Tibial artery (tissue), 4 donors: ENCODE measurements at regions not wholly inside any gene's neighbourhood (a gene's known extent, or its start where the extent isn't known, plus 50 kb on each side); places are given as distances from the start of the nearest gene placed in this dataset.
"Not testable (repeated sequence)": the region's sequence is repeated elsewhere in the genome, so short reads cannot be mapped to it uniquely, and the experiment has no call there.

Experiments
- DNase-seq, 2 donors: peaks; one replicate each; pipeline ENCODE4 v3.0.0-alpha.2; 2019
- H3K27ac ChIP-seq, 2 donors: fragments of 200-600 bp; sonication (generic) in 1 of 2; 1 replicate in 1 of 2; 2 replicates in 1 of 2; pipeline ENCODE4 v1.5.1; 2018 to 2019; ENCODE audit warnings: mild to moderate bottlenecking in 1 of 2
- H3K27me3 ChIP-seq, 2 donors: fragments of 200-600 bp; sonication (generic) in 1 of 2; one replicate each; pipeline versions ENCODE4 v1.5.1 to v1.6.0; 2016 to 2019
- H3K36me3 ChIP-seq, 3 donors: fragments of 200-600 bp; sonication (generic) in 2 of 3; one replicate each; pipeline ENCODE4 v1.5.1; 2016 to 2019; ENCODE audit warnings: mild to moderate bottlenecking in 2 of 3
- H3K4me1 ChIP-seq, 4 donors: fragments of 200-600 bp; sonication (generic) in 2 of 4; 1 replicate in 3 of 4; 2 replicates in 1 of 4; pipeline ENCODE4 v1.5.1; 2016 to 2019
- H3K4me3 ChIP-seq, 2 donors: fragments of 200-600 bp; sonication (generic) in 1 of 2; 1 replicate in 1 of 2; 2 replicates in 1 of 2; pipeline ENCODE4 v1.5.1; 2018 to 2019; ENCODE audit warnings: mild to moderate bottlenecking in 2 of 2
- H3K9me3 ChIP-seq, 3 donors: fragments of 200-600 bp; sonication (generic) in 1 of 3; one replicate each; pipeline ENCODE4 v1.5.1; 2016 to 2019
- CTCF ChIP-seq, 2 experiments: fragments of 200-600 bp in 1 of 2; fragments of 450-650 bp in 1 of 2; IDR thresholded peaks; one replicate each; pipeline ENCODE4 v1.5.1; 2017 to 2019; ENCODE audit warnings: antibody characterized with exemption in 2 of 2, mild to moderate bottlenecking in 1 of 2, moderate library complexity in 1 of 2
- intact Hi-C: fragments of 100-400 bp; cut with DNase I; formaldehyde crosslinking; loops from one replicate; pipeline ENCODE4 v1.15.0; 2023; ENCODE audit warnings: low total_unique reads

DNA sequence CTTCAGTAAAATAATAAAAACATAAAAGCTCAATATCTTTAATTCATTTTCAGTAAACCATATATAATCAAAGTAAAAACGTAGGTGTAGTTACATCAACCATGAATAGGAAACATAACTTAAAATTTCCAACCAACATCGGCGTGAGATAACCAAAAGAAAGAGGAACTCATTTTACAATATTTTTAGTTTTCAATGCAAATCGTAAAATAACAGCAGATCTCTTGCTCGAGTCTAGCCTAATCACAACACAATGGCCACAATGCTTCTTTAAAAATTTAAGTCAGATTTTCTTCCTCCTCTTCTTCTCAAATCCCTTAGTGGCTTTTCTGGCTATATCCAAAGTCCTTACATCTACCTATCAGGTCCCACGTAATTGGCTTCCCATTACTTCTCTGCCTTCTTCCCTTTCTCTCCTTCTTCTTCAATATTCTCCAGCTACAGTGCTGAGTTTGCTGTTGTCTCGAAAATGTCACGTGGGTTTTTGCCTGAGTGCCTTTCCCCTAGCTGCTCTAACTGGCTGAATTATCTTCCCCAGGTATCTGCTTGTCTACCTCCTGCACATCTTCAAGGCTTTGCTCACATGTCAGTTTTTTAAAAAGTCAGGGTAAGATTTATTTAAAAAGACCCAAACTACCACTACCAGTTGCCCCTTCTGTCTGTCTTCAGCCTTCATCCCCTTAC is 90.9 kb upstream of the BANK1 start:
- Histone ChIP-seq H3K4me1 (no peaks in the 10 kb centered on the region), H3K36me3 (no peaks in the 10 kb centered on the region), H3K27ac (no peak overlapping the region), H3K4me3 (no peak overlapping the region), H3K9me3 (no peaks in the 10 kb centered on the region), H3K27me3 (no peaks in the 10 kb centered on the region)
- intact Hi-C loops = no loop called here
- DNase-seq = no peak
- TF ChIP-seq CTCF (IDR thresholded peaks at IDR 0.05) = no peak

DNA sequence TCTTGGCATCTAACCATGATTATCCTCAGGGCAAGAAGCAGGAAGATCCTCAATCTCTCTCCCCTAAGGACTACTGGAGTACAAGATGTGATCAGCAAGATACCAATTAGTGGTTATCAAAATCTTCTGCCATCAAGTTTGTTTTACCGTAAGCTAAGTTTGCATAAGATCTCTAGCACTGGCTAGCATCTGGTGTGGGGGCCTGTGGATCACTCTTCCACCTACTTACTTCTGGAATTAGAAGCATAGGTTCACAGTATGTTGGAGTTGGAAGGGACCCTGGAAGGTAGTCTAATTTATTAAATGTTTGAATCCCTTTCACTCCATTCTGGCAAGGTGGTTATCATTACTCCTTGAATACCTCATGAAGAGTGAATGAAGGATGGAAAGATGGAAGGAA is 93.3 kb upstream of the BANK1 start:
- TF ChIP-seq CTCF (IDR thresholded peaks at IDR 0.05) = no peak
- H3K36me3 ChIP-seq = no peaks in the 10 kb centered on the region
- no peaks in the 10 kb centered on the region for H3K4me1 ChIP-seq
- H3K4me3 ChIP-seq = no peak overlapping the region
- H3K27ac ChIP-seq = no peak overlapping the region
- H3K9me3 ChIP-seq = no peaks in the 10 kb centered on the region
- intact Hi-C loops = no loop called here
- H3K27me3 ChIP-seq = no peaks in the 10 kb centered on the region
- DNase-seq = no peak

DNA sequence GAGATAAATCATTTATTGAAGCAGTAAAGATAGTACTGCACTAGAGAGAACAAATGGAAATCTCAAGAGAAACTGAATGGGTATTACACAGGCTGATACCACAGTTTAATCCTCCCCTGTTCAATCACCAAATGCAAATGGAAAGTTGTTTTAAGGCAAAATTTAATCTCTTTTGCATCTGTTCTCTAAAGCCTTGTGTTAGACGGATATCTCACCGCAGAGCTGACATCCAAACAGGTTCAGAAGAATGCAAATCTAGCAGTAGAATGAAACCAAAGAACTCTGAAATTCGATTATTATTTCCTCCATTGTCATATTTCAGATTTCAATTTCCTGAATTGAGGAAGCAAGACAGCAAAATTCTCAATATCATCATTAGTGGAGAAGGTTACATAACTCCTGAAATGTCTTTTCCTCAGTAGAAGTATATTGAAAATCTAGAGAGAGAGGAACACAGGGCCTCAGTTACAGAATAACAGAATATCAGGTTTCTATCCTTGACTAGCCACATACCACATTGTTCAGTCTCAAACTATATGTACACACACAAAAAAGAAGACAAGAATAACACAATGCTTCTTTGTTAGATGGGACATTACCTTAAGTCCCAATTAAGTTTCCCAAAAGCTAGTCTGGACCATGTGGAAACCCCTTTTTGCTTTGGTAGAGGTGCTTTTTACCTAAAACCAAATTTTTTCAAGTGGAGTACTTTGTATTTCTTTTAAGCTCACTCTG is 94.1 kb upstream of the BANK1 start:
- Histone ChIP-seq H3K27me3 (no peaks in the 10 kb centered on the region), H3K36me3 (no peaks in the 10 kb centered on the region), H3K9me3 (no peaks in the 10 kb centered on the region), H3K4me3 (no peak overlapping the region), H3K27ac (no peak overlapping the region), H3K4me1 (no peaks in the 10 kb centered on the region)
- intact Hi-C loops = no loop called here
- no peak for DNase-seq
- no peak for TF ChIP-seq CTCF (IDR thresholded peaks at IDR 0.05)

DNA sequence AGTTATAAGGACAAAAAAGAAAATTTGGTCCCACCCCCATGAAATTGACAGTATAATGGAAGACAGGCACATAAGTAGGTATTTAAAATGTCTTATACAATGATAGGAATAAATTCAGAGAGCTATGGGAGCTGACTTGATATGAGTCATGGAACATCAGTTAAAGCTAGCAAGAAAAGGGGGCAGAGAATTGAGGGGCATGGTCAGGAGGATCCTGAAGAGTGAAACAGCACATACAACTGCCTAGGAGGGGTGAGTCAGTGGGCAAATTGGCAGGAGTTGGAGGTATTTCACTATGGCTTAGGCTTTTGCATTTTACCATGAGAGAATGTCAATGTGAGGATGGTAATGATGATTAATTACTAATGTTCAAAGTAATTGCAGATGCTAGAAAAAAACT is 95.4 kb upstream of the BANK1 start:
- DNase-seq = no peak
- Histone ChIP-seq H3K36me3 (no peaks in the 10 kb centered on the region), H3K4me1 (no peaks in the 10 kb centered on the region), H3K27me3 (no peaks in the 10 kb centered on the region), H3K4me3 (no peak overlapping the region), H3K9me3 (no peaks in the 10 kb centered on the region), H3K27ac (no peak overlapping the region)
- intact Hi-C loops = no loop called here
- TF ChIP-seq CTCF (IDR thresholded peaks at IDR 0.05) = no peak

DNA sequence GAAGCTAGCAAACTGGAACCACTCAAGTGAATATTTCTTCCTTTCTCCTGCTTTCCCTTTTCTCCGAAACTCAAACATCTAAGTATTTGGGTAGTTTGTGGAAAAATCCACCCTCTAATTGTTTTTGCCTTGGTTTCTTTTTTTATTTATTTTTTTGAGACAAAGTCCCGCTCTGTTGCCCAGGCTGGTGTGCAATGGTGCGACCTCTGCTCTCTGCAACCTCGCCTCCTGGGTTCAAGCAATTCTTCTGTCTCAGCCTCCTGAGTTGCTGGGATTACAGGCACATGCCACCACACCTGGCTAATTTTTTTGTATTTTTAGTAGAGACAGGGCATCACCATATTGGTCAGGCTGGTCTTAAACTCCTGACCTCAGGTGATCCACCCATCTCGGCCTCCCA is 96.1 kb upstream of the BANK1 start:
- DNase-seq, H3K9me3 ChIP-seq, H3K36me3 ChIP-seq, H3K4me1 ChIP-seq, H3K4me3 ChIP-seq, intact Hi-C loops, H3K27ac ChIP-seq, H3K27me3 ChIP-seq: not testable (repeated sequence)

GRCh38 chr4:101693842-101694398 is 96.6 kb upstream of the BANK1 start:
- intact Hi-C loops = no loop called here
- H3K9me3 ChIP-seq = no peaks in the 10 kb centered on the region
- no peaks in the 10 kb centered on the region for H3K36me3 ChIP-seq
- DNase-seq = no peak
- no peak overlapping the region for H3K4me3 ChIP-seq
- H3K4me1 ChIP-seq = no peaks in the 10 kb centered on the region
- TF ChIP-seq CTCF (IDR thresholded peaks at IDR 0.05) = no peak
- no peak overlapping the region for H3K27ac ChIP-seq
- H3K27me3 ChIP-seq = no peaks in the 10 kb centered on the region
